ENCODE measurements at regions not wholly inside any gene's neighbourhood (a gene's known extent, or its start where the extent isn't known, plus 50 kb on each side); places are given as distances from the start of the nearest gene placed in this dataset.

DNA sequence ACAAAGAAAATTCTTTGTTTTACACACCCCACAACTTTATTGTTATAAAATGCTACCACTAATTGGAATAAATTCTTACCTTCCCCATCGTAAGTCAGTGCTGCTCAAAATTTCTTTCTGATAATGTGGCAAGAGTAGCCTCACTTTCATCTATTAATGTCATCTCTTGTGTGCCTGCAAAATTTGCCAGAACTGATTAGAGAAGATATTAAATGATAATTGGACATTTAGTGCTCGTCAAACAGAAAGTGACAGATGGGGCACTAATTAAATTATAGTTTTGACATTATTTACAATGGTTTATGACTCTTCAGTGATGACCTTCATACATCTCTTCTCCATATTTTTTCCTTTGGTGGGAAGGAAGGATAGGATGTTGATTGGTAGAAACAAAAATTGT, 690.9 kb downstream of the NXPH1 start:
- TF ChIP-seq RFX5 (IDR thresholded peaks at IDR 0.05; ENCODE audit: low read depth, low read length) = no peak
- no peak for TF ChIP-seq RAD21 (IDR thresholded peaks at IDR 0.05; ENCODE audit: low read length)
- TF ChIP-seq, protein P1, sequence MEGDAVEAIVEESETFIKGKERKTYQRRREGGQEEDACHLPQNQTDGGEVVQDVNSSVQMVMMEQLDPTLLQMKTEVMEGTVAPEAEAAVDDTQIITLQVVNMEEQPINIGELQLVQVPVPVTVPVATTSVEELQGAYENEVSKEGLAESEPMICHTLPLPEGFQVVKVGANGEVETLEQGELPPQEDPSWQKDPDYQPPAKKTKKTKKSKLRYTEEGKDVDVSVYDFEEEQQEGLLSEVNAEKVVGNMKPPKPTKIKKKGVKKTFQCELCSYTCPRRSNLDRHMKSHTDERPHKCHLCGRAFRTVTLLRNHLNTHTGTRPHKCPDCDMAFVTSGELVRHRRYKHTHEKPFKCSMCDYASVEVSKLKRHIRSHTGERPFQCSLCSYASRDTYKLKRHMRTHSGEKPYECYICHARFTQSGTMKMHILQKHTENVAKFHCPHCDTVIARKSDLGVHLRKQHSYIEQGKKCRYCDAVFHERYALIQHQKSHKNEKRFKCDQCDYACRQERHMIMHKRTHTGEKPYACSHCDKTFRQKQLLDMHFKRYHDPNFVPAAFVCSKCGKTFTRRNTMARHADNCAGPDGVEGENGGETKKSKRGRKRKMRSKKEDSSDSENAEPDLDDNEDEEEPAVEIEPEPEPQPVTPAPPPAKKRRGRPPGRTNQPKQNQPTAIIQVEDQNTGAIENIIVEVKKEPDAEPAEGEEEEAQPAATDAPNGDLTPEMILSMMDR (conservative IDR thresholded peaks at IDR 0.05; ENCODE audit: low read depth, low read length) = no peak

Data from IMR-90 (cell line).